ENCODE measurements at regions not wholly inside any gene's neighbourhood (a gene's known extent, or its start where the extent isn't known, plus 50 kb on each side); places are given as distances from the start of the nearest gene placed in this dataset.
A peak's percentile ranks its signal among the peaks of the same experiment; 100 is the strongest.

DNA sequence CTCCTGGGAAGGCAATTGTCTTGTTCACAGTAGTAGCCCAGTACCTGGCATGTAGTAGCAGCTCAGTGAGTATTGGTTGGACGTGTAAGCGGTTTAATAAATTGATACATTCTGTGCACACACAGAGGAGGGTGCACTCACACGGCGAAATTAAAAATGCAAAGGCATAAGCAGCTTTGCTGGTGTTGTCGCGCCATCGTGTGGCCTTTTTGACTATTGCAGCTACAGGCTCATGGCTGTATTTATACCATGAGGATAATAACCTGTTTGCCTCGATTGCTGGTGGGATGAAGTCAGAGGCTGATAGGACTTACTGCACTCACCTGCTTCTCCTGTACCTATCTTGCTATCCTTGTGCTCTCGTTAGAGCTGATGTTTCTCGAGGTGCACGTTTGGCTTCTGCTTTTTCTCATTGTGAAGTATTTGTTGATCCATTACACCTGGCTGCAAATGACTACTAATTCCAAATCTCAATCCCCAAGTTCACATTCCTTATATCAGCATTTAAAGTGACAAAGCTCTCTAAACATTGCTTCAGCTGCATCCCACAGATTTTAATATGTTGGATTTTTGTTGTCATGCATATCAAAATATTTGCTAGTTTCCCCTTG is 61.5 kb downstream of the TBXT start:
- DNase-seq, result peak; percentile 85

DNA sequence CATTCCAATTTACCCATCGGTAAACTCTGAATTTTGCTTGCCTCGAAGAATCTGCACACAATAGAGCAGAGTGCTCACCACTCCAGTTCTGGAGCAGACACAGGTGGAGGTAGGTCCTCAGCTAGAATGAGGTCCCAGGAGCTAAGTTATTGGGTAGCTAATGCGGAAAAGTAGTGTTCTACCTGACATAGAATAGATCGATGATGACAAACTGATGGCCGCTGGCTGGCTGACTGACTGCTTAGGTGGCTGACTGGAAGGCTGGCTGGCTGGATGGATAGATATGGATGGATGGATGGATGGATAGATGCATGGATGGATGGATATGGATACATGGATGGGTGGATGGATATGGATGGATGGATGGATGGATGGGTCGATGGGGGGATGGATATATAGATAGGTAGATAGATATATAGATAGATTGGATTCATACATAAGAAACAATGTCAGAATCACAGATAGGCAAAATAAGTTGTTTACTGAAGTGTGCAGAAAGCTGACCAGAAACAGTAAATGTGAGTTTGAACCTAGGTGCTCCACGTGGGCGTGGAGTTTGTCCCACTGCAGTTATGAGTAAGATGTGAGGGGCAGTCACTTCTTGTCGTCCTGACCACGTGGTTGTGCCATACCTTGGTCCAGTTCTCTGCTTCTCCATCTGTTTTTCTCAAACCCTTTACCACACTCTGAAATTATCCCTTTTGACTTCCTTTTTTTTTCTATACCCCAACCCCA is 62.1 kb downstream of the TBXT start:
- no peak for DNase-seq

DNA sequence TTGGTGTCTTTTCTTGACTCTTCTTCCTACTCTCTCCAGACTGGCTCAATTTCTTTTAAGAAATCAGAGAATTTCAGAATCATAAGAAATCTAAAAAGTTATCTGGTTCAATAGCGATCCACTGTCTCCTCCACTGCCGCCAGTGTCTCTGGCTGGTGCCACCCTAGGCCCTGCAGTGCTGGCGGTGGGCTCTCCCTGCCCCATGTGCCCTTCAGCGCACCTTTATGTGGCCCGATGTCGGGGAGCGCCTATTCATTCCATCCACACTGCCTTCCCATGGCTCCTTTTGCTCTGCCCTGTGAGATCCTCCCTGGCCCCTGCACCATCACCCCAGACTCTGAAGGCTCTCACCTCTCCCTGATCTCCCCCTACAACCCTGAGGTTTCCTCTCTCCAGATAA is 62.8 kb downstream of the TBXT start:
- no peak for DNase-seq

DNA sequence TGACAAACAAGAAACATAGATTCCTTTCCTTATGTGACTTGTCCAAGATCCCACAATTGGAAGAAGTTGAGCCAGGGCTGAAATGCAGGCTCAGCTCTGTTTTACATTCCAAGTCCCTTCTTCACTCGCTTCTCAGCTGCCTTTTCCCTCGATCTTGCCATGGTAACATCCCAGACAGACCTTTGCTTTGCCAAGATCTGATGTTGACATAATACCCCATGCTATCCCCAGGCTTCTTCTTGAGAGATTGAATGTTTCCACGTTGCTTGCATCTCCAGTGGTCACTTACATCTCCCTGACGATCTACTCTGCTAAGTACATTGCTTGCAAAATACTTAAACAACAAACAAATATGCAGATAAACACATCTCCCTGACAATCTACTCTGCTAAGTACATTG is 63.5 kb downstream of the TBXT start:
- DNase-seq, result no peak

DNA sequence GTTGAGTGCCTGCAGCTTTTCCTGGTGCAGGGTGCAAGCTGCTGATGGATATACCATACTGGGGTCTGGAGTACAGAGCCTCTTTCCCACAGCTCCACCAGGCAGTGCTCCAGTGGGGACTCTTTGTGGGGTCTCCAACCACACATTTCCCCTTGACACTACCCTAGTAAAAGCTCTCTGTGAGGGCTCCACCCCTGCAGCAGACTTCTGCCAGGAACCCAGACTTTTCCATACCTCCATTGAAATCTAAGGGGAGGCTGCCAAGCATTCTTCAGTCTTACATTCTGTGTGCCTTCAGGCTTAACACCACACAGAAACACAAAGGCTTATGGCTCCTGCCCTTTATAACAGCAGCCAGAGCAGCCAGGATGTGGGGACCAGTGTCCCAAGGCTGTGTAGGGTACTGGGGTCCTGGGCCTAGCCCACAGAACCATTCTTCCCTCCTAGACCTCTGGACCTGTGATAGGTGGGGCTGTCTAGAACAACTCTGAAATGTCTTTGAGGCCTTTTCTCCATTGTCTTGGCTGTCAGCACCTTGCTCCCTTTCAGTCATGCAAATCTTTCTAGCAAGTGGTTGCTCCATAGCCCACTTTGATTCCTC is 65.7 kb downstream of the TBXT start:
- DNase-seq, result no peak

DNA sequence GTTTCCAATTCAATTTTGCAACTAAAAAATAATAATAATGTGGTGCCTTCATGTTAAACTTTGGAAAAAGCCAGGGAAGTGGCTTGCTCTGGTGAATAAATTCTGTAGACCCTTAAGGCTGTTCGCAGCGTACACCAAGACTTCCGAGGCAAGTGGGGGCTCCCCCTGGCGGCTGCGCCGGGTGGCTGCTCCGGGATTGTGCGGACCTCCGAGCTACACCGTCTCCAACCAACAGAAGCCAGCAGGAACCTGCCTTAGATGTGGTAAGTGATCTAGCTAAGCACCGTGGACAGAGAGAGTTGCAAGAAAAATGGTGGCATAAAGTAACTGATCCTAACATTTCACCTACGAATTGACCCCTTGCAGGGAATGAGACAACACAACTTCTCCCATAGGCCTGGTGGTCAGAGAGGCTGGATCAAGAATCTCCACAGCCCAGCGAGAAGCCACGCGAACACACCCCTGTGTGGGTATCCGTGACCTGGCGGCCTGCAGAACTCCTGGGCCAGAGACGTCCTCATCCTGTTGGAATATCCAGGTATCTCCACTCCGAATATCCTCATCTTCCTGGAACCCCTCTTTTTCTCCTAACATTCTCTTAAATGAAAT is 69.6 kb downstream of the TBXT start:
- peak; percentile 78 for DNase-seq

DNA sequence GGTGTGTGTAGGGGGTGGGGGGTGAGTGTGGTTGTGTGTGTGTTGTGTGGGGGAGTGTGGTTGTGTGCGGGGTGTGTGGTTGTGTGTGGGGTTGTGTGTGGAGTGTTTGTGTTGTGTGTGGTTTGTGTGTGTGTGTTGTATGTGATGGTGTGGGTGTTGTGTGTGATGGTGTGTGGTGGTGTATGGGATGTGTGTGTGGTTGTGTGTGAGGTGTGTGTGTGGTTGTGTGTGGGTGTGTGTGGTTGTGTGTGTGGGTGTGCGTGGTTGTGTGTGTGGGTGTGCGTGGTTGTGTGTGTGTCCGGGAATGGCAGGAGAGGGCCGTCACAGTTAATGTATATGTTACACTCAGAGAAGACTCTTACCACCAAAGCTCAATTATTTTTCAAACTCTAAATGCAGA is 79.8 kb downstream of the TBXT start:
- no peak for DNase-seq

DNA sequence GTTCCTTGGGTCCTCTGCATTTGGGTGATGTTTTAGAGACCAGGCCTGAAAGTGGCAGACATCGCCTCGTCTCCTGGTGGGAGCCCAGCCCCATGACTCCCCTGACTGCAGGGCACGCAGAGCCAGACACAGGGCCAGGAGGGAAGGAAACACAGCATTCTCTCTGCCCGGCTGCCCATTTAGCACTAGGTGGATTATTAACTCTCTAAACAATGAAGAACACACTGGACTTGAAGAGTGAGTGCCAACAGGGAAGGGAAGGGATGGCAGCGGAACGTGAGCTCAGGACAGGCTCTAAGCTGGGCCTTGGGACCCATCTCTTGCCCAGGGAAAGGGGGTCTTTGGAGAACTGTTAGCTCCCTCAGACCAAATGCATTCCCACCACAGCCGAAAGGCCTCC is 80.4 kb downstream of the TBXT start:
- no peak for DNase-seq

DNA sequence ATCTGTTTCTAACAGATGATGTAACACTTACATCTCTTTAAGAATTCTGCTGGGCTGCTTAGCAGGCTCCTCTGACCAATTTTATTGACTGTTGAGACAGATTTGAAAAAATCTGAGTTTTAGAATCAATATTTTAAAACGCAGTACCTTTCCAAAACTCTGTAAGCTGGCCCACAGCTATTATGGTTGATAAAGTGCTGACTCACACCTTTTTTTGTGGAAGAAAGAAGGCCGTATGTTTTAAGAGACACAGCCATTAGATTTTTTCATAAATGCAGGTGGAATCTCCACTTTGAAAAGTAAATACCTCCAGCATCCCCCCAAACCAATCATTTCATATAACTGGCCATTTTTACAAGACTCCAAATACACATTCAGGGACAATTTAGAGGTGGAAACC is 82.2 kb downstream of the TBXT start:
- no peak for DNase-seq

DNA sequence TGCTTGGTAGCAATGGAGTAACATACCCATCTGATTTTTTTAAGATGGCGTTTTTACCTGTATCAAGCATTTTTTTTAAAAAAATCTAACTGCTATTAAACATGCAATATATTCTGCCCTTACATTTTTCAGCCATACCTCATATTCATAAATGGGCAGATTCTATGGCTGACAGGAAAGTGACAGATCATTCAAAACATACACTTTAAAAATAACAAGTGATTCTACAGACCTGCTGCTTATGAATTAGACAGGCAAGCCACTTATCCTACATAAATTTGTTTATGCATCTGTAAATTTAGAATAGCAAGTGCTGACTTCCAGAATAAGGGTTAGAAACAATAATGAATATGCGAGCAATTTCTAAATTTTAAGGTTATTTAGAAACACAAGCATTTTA is 82.7 kb downstream of the TBXT start:
- DNase-seq, result no peak

DNA sequence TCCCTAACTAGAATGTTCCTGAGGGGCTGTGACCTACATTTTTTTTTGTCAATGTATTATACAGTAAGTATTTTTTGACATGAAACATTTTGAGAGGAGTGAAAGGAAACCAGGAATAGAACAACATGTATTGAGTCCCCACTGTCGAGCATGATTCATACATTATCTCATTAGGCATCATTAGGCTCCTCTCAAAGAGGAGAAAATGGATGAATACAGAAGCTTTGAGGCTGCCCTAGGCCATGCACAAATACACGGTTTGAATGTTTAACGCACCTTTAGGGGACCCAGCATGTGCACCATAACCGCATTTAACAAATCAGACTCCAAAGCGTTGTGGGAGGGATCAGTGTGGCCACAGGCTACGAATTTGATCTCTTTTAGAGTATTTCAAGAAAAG is 87.8 kb downstream of the TBXT start:
- no peak for DNase-seq

DNA sequence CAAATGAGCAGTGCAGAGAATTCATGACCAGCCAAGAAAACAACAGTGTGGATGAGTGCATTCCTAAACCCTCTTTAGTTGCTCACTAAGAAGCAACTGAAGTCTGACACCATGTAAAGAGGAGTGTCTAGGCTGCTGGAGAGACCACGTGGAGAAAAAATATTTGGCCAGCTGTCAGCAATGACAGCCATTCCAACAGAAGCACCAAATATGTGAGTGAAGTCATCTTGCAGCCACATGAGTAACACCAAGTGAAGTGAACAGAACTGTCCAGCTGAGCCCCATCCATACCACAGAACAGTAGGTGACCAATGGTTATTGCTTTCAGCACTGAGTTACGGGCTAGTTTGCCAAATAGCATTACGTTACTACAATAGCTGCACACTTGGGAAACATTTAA is 89.4 kb downstream of the TBXT start:
- DNase-seq, result no peak

DNA sequence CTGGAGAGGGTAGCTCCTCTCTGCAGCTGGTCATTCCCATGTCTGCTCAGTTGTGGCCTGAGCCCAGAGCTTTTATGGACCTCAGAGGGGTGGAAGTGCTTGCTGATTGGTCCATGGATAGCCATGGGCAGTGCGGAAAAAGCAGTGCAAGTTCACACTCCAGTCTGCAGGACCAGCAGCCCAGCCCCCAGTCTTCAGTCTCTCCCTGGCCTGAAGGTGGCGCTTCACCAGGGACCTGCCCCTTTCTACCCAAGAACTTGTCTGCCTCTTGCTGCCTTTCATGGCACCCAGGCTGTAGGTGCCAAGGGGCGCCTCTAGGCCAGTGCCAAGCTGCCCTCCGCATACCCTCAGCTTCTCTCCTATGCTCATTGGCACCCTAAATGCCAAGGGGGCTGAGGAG is 91.0 kb downstream of the TBXT start:
- DNase-seq, result no peak

DNA sequence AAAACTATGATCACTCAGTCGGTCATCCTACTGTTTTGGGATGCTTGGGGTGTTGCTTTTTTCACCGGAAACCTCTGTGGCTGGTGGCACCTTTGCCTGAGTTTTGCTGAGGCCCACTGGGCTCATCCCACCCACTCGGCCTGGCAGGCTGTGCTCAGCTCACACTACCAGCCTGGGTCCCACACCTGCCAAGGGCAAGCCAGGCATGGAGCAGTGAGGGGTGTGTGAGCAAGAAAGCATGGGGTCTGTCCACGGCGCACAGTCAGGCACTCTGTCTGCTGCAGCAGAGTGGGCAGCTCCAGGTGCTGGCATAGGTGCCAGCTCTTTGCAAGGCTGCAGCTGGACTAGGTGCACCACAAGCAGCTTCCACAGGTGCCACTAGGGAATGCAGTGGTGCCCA is 91.7 kb downstream of the TBXT start:
- no peak for DNase-seq

DNA sequence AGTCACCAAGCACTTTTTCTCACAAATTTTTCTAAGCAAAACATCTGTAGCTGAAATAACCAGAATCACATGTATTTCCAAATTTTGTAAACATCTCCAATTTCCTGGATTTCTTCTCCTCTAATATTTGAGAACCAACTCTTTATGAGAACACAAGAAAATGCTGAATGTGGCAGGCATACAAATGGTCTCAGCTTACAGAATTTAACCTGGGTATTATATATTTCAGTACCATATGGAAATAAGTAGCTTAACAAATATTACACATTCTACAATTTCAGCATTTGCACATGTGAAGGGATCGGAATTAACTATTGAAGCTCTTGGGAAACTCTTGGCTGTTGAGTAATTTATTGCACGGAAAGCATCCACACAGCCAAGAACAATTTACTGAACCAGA is 92.5 kb downstream of the TBXT start:
- DNase-seq, result no peak

DNA sequence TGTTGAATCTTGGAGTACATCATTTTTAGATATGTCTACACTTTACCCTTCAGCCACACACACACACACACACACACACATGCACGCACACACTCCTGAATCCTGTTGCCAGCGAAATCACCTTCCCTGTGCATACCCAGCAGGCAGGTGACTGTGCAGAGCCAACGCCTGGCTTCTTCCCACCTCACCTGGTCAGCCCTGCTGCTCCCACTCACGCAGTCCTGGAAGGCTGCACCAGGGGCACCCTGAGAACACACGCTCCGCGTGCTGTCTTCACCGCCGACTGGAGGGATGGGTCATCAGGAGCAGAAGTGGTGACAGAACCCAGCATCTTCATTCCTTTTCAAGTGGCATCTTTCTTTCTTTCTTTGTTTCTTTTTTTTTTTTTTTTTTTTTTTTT is 94.6 kb downstream of the TBXT start:
- DNase-seq, result no peak

DNA sequence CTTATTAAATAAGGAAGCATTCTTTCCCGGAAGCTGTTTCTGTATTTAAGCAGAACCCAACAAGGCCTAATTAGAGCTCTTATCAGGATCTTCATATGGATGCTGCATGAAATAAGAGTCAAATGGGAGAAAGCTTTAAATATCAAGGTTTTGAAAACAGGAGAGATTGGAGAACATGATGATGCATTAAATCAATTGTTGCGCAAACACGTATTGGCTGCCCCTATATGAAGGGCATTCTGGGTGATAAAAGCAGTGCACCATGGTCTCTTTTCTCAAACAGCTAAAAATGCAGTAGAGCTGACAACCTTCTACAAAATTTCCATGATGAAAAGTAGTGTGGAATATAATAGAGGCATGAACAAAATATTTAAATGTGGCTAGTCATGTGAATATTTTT is 98.9 kb downstream of the TBXT start:
- DNase-seq, result no peak

DNA sequence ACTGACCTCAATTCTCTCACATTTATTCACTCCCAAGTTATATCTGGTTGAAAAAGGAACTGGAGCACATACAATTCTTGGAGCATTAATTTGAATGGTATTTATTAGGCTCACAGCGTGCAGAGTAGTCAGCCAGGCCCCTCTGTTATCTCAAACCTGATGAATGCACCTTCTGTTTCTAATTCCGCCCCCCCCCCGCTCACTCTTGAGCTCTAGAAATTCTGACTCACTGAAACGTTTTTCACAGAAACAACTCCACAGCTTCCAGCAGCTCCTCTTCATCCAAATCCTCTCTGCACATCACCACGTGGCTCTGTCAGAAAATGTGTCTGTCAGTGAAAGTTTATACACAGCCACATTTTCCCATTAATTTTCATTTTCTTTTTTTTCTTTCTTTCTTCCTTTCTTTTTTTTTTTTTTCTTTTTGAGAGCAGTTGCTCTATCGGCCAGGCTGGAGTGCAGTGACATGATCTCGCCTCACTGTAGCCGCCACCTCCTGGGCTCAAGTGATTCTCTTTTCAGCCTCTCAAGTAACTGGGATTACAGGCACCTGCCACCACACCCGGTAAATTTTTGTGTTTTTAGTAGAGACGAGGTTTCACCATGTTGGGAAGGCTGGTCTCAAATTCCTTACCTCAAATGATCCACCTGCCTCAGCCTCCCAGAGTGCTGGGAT is 109.4 kb downstream of the TBXT start:
- no peak for DNase-seq

DNA sequence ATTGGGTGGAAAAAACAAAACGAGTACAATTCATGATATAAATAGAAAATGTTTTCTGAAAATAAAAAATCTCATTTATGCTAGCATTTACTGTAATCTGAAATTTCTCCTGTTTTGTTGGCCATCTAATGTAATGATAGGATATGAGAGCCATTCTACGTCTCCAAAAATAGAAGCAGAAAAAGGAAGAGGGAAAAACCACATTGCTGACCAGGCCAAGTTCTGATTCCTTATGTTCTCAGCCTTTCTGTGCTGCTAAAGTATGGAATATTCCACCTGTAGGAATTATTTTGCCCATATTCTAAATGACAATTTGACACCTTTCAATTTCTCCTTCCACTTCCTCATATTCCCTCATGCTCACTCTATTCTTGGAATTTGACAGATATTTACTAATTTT is 110.2 kb downstream of the TBXT start:
- no peak for DNase-seq

DNA sequence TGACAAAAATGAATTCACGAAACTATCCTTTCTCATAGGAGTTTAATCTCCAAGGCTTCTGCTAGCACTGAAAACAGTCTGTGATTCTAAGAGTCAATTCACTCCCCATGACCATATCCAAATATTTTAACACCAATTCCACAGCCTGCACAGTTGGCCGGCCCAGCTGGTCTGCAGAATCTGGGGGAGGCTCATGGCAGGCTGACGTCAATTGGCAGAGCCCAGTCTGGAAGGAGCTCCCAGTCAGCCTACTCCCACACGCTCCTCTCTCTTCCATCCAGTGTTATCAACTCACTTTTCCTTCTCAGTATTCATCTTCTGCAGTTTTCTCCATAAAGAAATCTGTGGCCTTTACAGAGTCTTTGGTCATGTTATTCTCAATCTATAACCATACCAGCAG is 111.0 kb downstream of the TBXT start:
- DNase-seq, result no peak

DNA sequence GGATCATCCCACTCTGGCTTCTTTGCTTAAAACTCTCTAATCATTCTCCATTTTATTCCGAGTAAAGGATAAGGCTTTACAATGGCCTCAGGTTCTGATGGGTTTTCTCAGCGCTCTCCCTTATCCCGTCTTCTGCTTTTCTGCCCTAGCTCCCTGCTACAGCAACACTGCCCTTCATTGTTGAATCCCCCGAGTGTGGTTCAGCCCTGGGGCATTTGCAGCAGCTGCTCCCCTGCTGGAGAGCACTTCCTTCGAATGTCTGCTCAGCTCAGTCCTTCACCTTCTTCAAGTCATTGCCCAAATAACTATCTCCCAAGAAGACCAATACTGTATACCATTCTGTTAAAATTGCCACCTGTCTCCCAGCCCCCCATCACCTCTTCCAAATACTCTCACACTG is 111.8 kb downstream of the TBXT start:
- DNase-seq, result no peak

DNA sequence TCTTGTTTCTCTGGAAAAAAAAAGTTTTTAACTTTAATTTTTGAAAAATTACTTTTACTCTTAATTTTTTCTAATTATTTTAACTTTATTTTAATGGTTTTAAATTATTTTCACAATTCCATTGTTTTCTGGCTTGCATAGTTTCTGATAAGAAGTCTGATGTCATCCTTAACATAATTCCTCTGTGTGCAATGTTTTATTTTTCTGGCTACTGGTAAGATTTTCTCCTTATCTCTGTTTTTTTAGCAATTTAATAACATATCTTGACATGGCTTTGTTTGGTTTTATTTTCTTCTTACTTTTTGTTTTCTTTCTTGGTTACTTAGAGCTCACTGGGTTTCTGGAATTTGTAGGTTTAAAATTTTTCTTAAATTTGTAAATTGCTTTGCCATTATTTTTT is 114.8 kb downstream of the TBXT start:
- peak; percentile 22 for DNase-seq

DNA sequence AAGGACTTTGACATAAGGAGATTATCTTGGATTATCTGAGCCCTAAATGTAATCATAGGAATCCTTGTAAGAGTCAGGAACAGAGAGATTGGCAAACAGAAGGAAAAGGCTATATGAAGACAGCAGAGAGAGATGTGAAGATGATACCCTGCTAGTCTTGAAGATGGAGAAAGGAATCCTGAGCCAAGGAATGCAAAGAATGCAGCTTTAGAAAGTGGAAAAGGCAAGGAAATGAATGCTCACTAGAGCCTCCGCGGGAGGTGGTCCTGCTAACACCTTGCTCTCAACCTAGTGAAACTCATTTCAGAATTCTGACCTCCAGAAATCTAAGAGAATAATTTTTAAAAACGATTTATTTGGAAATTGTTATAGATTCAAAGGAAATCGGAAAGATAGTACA is 117.1 kb downstream of the TBXT start:
- no peak for DNase-seq

DNA sequence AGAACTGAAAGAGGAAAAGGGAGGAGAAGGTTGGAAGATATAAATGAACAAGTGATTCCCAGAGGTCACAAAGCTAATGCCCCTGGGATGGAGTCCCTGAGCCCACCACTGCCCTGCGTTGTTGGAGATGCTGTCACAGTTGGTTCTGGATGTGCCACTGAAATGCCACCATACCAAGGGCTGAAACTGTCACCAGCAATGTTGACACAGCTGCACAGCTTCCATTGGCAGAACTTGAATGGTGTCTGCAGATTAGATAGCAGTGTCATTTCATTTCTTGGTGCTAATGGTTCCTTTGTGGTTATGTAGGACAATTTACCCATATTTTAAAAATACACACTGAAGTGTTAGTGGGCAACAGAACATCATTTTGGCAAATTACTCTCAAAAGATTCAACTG is 120.7 kb downstream of the TBXT start:
- no peak for DNase-seq
